ENCODE measurements at regions not wholly inside any gene's neighbourhood (a gene's known extent, or its start where the extent isn't known, plus 50 kb on each side); places are given as distances from the start of the nearest gene placed in this dataset.
A peak's percentile ranks its signal among the peaks of the same experiment; 100 is the strongest.

DNA sequence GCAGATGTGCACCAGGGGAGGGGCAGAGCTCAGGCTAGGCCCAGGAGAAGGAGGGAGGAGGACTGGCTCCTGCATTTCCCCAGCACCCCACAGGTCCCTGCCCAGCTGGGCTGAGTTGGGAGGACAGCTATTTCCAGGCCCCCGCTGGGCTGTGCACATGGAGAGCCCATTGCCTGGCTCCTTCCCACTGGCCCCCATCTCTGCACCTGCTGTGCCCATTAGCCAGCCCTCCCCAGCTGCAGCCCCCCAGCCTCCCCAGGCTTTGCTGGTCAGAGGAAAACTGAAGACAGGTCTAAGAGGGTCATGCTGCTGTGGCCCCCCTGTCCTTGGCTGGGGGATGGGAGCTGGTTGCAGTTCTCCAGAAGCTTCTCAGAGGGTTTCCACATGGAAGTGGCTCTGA, 81.8 kb upstream of the SHANK2 start:
- peaks cover 24% of the 10 kb centered on the region for H3K9me3 ChIP-seq (ENCODE audit: control insufficient read depth, low read depth, low read length)
- peaks cover 3% of the 10 kb centered on the region; the same call in 1 of the 2 replicates for H3K27me3 ChIP-seq (ENCODE audit: insufficient read depth, low read length)
- no peak overlapping the region for H4K5ac ChIP-seq (ENCODE audit: insufficient read length, low read depth, low read length)
- no peak overlapping the region for H3K56ac ChIP-seq (ENCODE audit: insufficient read length, low read depth, low read length)
- Mint-ChIP-seq H3K4me1 (peaks cover 5 to 6% of the 10 kb centered on the region in 2 experiments), H3K4me3 (no peak overlapping the region), H3K27ac (no peak overlapping the region), H3K9me3 (peaks cover 44 to 49% of the 10 kb centered on the region in 2 experiments), H3K36me3 (ENCODE audit: insufficient read depth in 1 of 3, low read depth in 3 of 3) (peaks cover 6 to 10% (median 7%) of the 10 kb centered on the region in 3 experiments; a peak in 6 of 7 replicates), H3K27me3 (ENCODE audit: low read depth) (peaks cover 20% of the 10 kb centered on the region)
- H3K79me1 ChIP-seq (ENCODE audit: insufficient read depth, low read depth, low read length, poor library complexity, severe bottlenecking): no peaks in the 10 kb centered on the region
- no peak overlapping the region for H2AK5ac ChIP-seq (ENCODE audit: insufficient read length, low read length)
- H3K4me2 ChIP-seq (ENCODE audit: insufficient read depth, insufficient read length, low read length): no peak overlapping the region
- H2BK120ac ChIP-seq (ENCODE audit: low read depth, low read length, poor library complexity, severe bottlenecking): no peak overlapping the region
- H2BK15ac ChIP-seq (ENCODE audit: low read depth, low read length): no peak overlapping the region
- no peak overlapping the region for H2BK5ac ChIP-seq (ENCODE audit: insufficient read length, low read length)
- H3K4ac ChIP-seq (ENCODE audit: low read depth, low read length): no peak overlapping the region
- no peak overlapping the region for H4K8ac ChIP-seq (replicated peaks; ENCODE audit: insufficient read length, low read depth, low read length)
- H3K18ac ChIP-seq (ENCODE audit: insufficient read length, low read depth, low read length): no peak overlapping the region
- no peak overlapping the region for H3K14ac ChIP-seq (ENCODE audit: insufficient read depth, low read length)
- no peaks in the 10 kb centered on the region for H3K79me2 ChIP-seq (ENCODE audit: insufficient read depth, low read length)
- H2BK20ac ChIP-seq (ENCODE audit: low read depth, low read length, poor library complexity, severe bottlenecking): no peak overlapping the region
- H3K9ac ChIP-seq (ENCODE audit: extremely low read depth, insufficient read length, low read length): no peak overlapping the region
- TF ChIP-seq, protein P1, sequence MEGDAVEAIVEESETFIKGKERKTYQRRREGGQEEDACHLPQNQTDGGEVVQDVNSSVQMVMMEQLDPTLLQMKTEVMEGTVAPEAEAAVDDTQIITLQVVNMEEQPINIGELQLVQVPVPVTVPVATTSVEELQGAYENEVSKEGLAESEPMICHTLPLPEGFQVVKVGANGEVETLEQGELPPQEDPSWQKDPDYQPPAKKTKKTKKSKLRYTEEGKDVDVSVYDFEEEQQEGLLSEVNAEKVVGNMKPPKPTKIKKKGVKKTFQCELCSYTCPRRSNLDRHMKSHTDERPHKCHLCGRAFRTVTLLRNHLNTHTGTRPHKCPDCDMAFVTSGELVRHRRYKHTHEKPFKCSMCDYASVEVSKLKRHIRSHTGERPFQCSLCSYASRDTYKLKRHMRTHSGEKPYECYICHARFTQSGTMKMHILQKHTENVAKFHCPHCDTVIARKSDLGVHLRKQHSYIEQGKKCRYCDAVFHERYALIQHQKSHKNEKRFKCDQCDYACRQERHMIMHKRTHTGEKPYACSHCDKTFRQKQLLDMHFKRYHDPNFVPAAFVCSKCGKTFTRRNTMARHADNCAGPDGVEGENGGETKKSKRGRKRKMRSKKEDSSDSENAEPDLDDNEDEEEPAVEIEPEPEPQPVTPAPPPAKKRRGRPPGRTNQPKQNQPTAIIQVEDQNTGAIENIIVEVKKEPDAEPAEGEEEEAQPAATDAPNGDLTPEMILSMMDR (conservative IDR thresholded peaks at IDR 0.05): no peak
- no peak overlapping the region for H3T11ph ChIP-seq (ENCODE audit: low read length)
- no peaks in the 10 kb centered on the region for H3K23me2 ChIP-seq (ENCODE audit: insufficient read length, low read depth, low read length, poor library complexity, severe bottlenecking)
- no peak overlapping the region for H3K27ac ChIP-seq (ENCODE audit: insufficient read length, low read depth, low read length)
- DNase-seq: peak; percentile 8
- H3K4me1 ChIP-seq (ENCODE audit: insufficient read depth, low read length): no peaks in the 10 kb centered on the region
- no peak overlapping the region for H2BK12ac ChIP-seq (ENCODE audit: insufficient read length, low read depth, low read length)
- no peak overlapping the region for H4K91ac ChIP-seq (ENCODE audit: insufficient read length, low read depth, low read length)
- H3K23ac ChIP-seq (ENCODE audit: insufficient read length, low read depth, low read length): no peak overlapping the region
- H2AFZ ChIP-seq (ENCODE audit: low read length): no peak overlapping the region
- no peaks in the 10 kb centered on the region for H4K20me1 ChIP-seq (ENCODE audit: control insufficient read depth, insufficient read depth, insufficient read length)
- no CpG with 5 or more reads among the region's 1 CpG for WGBS (ENCODE audit: extremely low coverage, insufficient read length, low lambda C conversion rate)

All from H9 (cell line).